Spleen (tissue), 11 donors: ENCODE measurements at regions not wholly inside any gene's neighbourhood (a gene's known extent, or its start where the extent isn't known, plus 50 kb on each side); places are given as distances from the start of the nearest gene placed in this dataset.

ENCODE experiments used
- DNase-seq: peaks from one replicate; pipeline ENCODE4 v3.0.0-alpha.2; 2020
- H3K27ac ChIP-seq, 8 donors: fragments of 200-600 bp; sonication (generic) in 7 of 8; 1 replicate in 4 of 8; 2 replicates in 4 of 8; pipeline versions ENCODE4 v1.5.0 to v1.8.0; 2016 to 2021; ENCODE audit warnings: inconsistent platforms in 4 of 8, mild to moderate bottlenecking in 4 of 8, moderate library complexity in 1 of 8
- H3K27me3 ChIP-seq, 7 donors: fragments of 200-600 bp; sonication (generic) in 6 of 7; replicated peaks in 1 of 7; 1 replicate in 4 of 7; 2 replicates in 3 of 7; pipeline versions ENCODE4 v1.5.0 to v1.8.0; 2016 to 2021; ENCODE audit warnings: inconsistent platforms in 3 of 7, mild to moderate bottlenecking in 1 of 7
- H3K36me3 ChIP-seq, 6 donors: fragments of 200-600 bp; sonication (generic) in 5 of 6; 1 replicate in 4 of 6; 2 replicates in 2 of 6; pipeline versions ENCODE4 v1.5.0 to v1.8.0; 2016 to 2021; ENCODE audit warnings: inconsistent platforms in 2 of 6
- H3K4me1 ChIP-seq, 6 donors: fragments of 200-600 bp; sonication (generic) in 5 of 6; 1 replicate in 3 of 6; 2 replicates in 3 of 6; pipeline versions ENCODE4 v1.5.0 to v1.8.0; 2016 to 2021; ENCODE audit warnings: inconsistent platforms in 3 of 6
- H3K4me3 ChIP-seq, 8 donors: fragments of 200-600 bp; sonication (generic) in 7 of 8; 1 replicate in 4 of 8; 2 replicates in 4 of 8; pipeline versions ENCODE4 v1.5.0 to v1.8.0; 2016 to 2021; ENCODE audit warnings: inconsistent platforms in 4 of 8, mild to moderate bottlenecking in 4 of 8, moderate library complexity in 2 of 8
- H3K9me3 ChIP-seq, 8 donors: fragments of 200-600 bp; sonication (generic) in 7 of 8; 1 replicate in 4 of 8; 2 replicates in 4 of 8; pipeline versions ENCODE4 v1.5.0 to v1.8.0; 2016 to 2021; ENCODE audit warnings: inconsistent platforms in 4 of 8
- POLR2A ChIP-seq, 3 donors: fragments of 450-650 bp; IDR thresholded peaks; one replicate each; pipeline ENCODE4 v1.5.1; 2017; ENCODE audit warnings: antibody characterized with exemption in 3 of 3, mild to moderate bottlenecking in 1 of 3
- POLR2AphosphoS5 ChIP-seq, 3 donors: sonication (generic); formaldehyde crosslinking; IDR thresholded peaks; one replicate each; pipeline ENCODE4 v1.5.1; 2017; ENCODE audit warnings: antibody characterized with exemption in 3 of 3
- WGBS, 5 donors: extraction: QIAGEN DNeasy Blood & Tissue Kit in 3 of 5; methylation state at CpG; one replicate each; pipeline versions ENCODE4 v1.1.5 to v1.1.7; 2013 to 2018; 5-methylcytosine and 5-hydroxymethylcytosine counted together
- intact Hi-C: fragments of 100-400 bp; cut with DNase I; formaldehyde crosslinking; loops from one replicate; pipeline ENCODE4 v1.15.0; 2023; ENCODE audit warnings: low total_unique reads
- TF ChIP-seq, protein P1 (sequence below), 11 experiments: fragments of 200-600 bp in 7 of 11; fragments of 450-650 bp in 4 of 11; sonication (generic) in 4 of 11; IDR thresholded peaks in 8 of 11; conservative IDR thresholded peaks in 3 of 11; 1 replicate in 7 of 11; 2 replicates in 4 of 11; pipeline versions ENCODE4 v1.4.0 to v1.8.0; 2016 to 2021; ENCODE audit warnings: antibody characterized with exemption in 11 of 11, inconsistent platforms in 4 of 11, mild to moderate bottlenecking in 1 of 11
- donor health status: healthy with polysubstance abuse.
- donor health status: DM: no; HTN: no; CAD: no; lungs with moderate emphysema.
- donor health status: DM: no; HTN: no; CAD: no.
- donor health status: Bipolar disorder and iron deficiency.
- donor health status: healthy.
- donor health status: DM: no; HTN: no; CAD: no.
- donor health status: DM: yes; HTN: yes; CAD: no.

DNA sequence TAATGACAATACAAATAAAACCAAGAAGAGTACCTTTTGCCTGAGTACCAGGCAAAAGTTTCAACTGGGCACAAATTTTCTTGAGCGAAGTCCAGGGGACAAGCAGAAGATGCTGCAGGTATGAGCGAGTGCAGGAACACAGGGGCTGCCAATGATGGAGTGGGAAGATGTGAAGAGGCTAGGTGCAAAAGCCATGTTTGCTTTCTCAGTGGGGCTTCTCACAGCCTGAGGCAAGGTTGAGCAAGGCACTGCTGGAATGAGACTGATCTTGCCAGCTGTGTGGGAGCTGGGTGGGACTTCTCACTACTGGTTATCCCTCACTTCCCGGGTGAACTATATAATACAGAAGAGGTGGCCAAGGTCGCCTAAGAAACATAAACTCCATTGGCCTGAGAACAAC lies 1200.7 kb downstream of the SLITRK1 start:
- intact Hi-C loops, result no loop called here
- no peaks in the 10 kb centered on the region for H3K27me3 ChIP-seq
- no peaks in the 10 kb centered on the region for H3K4me1 ChIP-seq
- DNase-seq, result no peak
- TF ChIP-seq, protein P1, sequence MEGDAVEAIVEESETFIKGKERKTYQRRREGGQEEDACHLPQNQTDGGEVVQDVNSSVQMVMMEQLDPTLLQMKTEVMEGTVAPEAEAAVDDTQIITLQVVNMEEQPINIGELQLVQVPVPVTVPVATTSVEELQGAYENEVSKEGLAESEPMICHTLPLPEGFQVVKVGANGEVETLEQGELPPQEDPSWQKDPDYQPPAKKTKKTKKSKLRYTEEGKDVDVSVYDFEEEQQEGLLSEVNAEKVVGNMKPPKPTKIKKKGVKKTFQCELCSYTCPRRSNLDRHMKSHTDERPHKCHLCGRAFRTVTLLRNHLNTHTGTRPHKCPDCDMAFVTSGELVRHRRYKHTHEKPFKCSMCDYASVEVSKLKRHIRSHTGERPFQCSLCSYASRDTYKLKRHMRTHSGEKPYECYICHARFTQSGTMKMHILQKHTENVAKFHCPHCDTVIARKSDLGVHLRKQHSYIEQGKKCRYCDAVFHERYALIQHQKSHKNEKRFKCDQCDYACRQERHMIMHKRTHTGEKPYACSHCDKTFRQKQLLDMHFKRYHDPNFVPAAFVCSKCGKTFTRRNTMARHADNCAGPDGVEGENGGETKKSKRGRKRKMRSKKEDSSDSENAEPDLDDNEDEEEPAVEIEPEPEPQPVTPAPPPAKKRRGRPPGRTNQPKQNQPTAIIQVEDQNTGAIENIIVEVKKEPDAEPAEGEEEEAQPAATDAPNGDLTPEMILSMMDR (IDR thresholded peaks at IDR 0.05 in 8 of 11, conservative IDR thresholded peaks at IDR 0.05 in 3 of 11), result no peak
- TF ChIP-seq POLR2A (IDR thresholded peaks at IDR 0.05) (no peak), POLR2AphosphoS5 (IDR thresholded peaks at IDR 0.05) (no peak)
- WGBS, 5 donors, result 61 to 78% (median 67%) methylated on average over 4 of the region's 4 CpGs
- H3K4me3 ChIP-seq, result no peak overlapping the region
- H3K9me3 ChIP-seq, result peaks cover 0 to 18% (median 1%) of the 10 kb centered on the region in 8 donors
- no peak overlapping the region for H3K27ac ChIP-seq
- no peaks in the 10 kb centered on the region for H3K36me3 ChIP-seq

GRCh38 chr13:82678052-82678451 lies 1204.2 kb downstream of the SLITRK1 start:
- H3K9me3 ChIP-seq, result peaks cover 0 to 8% (median 0%) of the 10 kb centered on the region in 8 donors
- no peak for TF ChIP-seq POLR2A (IDR thresholded peaks at IDR 0.05)
- TF ChIP-seq POLR2AphosphoS5 (IDR thresholded peaks at IDR 0.05), result no peak
- TF ChIP-seq, protein P1 (IDR thresholded peaks at IDR 0.05 in 8 of 11, conservative IDR thresholded peaks at IDR 0.05 in 3 of 11), result no peak
- no peak for DNase-seq
- intact Hi-C loops, result no loop called here
- H3K27ac ChIP-seq, result no peak overlapping the region
- no peak overlapping the region for H3K4me3 ChIP-seq
- no peaks in the 10 kb centered on the region for H3K27me3 ChIP-seq
- no peaks in the 10 kb centered on the region for H3K4me1 ChIP-seq
- WGBS, 5 donors, result 80 to 88% (median 86%) methylated on average over 3 of the region's 3 CpGs
- no peaks in the 10 kb centered on the region for H3K36me3 ChIP-seq

- intact Hi-C loops, result no loop called here
- H3K4me3 ChIP-seq, result no peak overlapping the region
- H3K36me3 ChIP-seq, result no peaks in the 10 kb centered on the region
- H3K9me3 ChIP-seq, result peaks cover 0 to 6% (median 0%) of the 10 kb centered on the region in 8 donors
- no peaks in the 10 kb centered on the region for H3K27me3 ChIP-seq
- H3K27ac ChIP-seq, result no peak overlapping the region
- DNase-seq, result no peak
- H3K4me1 ChIP-seq, result no peaks in the 10 kb centered on the region
- TF ChIP-seq POLR2AphosphoS5 (IDR thresholded peaks at IDR 0.05) (no peak), POLR2A (IDR thresholded peaks at IDR 0.05) (no peak)
- TF ChIP-seq, protein P1 (IDR thresholded peaks at IDR 0.05 in 8 of 11, conservative IDR thresholded peaks at IDR 0.05 in 3 of 11), result no peak
These were observed 1207.2 kb downstream of the SLITRK1 start for GRCh38 chr13:82675024-82675423.

DNA sequence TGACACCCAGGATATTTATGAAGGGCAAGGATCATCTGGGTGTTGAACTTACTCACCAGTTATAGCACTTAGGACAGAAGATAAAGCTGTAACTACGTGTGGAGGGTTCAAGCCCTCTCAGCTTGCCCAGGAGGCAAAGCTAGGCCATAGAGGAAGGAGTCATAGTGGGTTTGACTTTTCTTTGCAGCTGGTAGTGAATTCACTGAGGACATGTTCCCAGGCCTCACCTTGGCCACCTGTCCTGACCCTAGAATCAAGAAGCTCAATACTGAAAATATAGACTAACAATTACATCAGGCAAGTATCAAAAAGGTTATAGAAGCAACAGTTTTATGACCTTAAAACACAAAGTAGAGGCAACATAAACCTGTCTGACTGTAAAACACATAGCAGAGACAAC lies 1207.7 kb downstream of the SLITRK1 start:
- DNase-seq, result no peak
- H3K4me3 ChIP-seq, result no peak overlapping the region
- H3K4me1 ChIP-seq, result no peaks in the 10 kb centered on the region
- H3K36me3 ChIP-seq, result no peaks in the 10 kb centered on the region
- TF ChIP-seq POLR2AphosphoS5 (IDR thresholded peaks at IDR 0.05), result no peak
- TF ChIP-seq POLR2A (IDR thresholded peaks at IDR 0.05), result no peak
- TF ChIP-seq, protein P1 (IDR thresholded peaks at IDR 0.05 in 8 of 11, conservative IDR thresholded peaks at IDR 0.05 in 3 of 11), result no peak
- peaks cover 0 to 6% (median 0%) of the 10 kb centered on the region in 8 donors for H3K9me3 ChIP-seq
- intact Hi-C loops, result no loop called here
- 48 to 83% (median 60%) methylated on average over 1 of the region's 1 CpG for WGBS, 5 donors
- no peak overlapping the region for H3K27ac ChIP-seq
- H3K27me3 ChIP-seq, result no peaks in the 10 kb centered on the region
